HG03575 (cell line): ENCODE measurements at regions not wholly inside any gene's neighbourhood (a gene's known extent, or its start where the extent isn't known, plus 50 kb on each side); places are given as distances from the start of the nearest gene placed in this dataset.
"Not testable (repeated sequence)": the region's sequence is repeated elsewhere in the genome, so short reads cannot be mapped to it uniquely, and the experiment has no call there.

Experiments used
- ATAC-seq: cut with Tn5 transposase; IDR thresholded peaks from one replicate; pipeline ENCODE4 v1.9.1; 2021; ENCODE audit not compliant: unreplicated experiment, insufficient number of reproducible peaks, low FRiP score; ENCODE audit errors: extremely low read depth

GRCh38 chr6:27544135-27544534 is 71.2 kb upstream of the ZNF184 start:
- ATAC-seq = not testable (repeated sequence)

DNA sequence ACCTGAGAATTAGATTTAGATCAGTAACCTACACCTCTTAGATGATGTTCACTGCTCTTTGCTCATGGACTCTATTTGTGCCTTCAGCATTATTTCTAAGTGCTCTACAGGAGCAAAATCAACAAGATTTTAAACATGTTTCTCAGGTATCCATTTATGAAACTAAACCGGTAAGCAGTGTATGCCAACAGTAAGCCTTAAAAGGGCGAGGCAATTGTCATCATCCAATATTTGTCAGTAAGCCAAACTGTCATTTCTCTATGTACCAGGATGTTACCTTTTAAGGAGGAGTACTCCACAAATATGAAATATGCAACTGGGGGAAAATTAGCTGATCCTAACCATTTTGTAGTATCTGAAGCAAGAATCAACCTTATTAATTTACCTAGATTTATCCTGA is 69.6 kb upstream of the ZNF184 start:
- ATAC-seq = no peak

DNA sequence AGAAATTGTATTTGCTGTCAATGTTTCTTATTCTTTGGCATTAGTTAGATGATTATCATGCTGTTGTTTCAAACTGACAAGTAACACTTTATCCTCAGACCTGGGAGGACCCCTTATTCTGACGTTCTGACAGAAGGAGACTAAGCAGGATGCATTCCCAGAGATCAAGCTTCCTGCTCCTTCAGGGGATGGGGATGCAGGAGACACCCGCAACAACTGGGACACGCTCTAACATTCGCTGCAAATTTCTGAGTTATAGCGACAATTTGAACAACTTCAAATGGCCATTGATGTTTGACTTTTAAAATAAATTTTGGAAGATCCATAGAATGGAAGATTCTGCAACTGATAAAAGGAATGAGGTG is 69.0 kb upstream of the ZNF184 start:
- ATAC-seq = no peak

DNA sequence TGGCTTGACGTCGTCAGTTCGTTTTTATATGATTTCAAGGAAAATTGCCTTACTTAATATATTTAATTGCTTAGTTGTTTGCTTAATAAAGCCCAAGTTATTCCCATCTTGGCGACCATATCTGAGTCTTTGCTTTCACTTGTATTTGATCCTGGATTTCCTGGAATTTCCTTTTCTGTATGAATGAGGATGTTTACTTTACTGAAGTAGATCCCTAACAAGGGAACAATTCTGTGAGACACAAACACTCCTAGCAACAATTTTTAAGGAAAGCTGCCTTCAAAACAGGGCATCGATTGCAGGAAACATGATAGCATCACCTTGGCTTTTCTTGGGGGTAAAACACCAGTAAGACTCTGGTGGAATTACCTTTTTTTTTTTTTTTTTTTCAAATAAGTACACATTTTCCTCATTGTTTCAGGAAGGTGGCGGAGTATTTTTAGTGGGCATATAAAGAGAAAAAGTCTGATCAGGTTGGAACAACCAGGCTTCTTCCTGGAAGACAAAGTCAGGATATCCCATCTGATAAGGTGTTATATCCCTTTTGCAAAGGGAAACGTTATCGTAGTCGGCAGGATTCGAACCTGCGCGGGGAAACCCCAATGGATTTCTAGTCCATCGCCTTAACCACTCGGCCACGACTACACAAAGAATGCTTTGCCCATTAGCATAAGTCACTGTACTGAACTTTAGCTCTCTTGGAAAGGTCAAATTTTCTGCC is 68.5 kb upstream of the ZNF184 start:
- no peak for ATAC-seq

- no peak for ATAC-seq
Measured at GRCh38 chr6:27539551-27539950, 66.6 kb upstream of the ZNF184 start.

- ATAC-seq = no peak
Measured at GRCh38 chr6:27532820-27533538, 60.1 kb upstream of the ZNF184 start.

GRCh38 chr6:27531772-27532459 is 59.0 kb upstream of the ZNF184 start:
- no peak for ATAC-seq

GRCh38 chr6:27529796-27530195 is 56.9 kb upstream of the ZNF184 start:
- not testable (repeated sequence) for ATAC-seq

DNA sequence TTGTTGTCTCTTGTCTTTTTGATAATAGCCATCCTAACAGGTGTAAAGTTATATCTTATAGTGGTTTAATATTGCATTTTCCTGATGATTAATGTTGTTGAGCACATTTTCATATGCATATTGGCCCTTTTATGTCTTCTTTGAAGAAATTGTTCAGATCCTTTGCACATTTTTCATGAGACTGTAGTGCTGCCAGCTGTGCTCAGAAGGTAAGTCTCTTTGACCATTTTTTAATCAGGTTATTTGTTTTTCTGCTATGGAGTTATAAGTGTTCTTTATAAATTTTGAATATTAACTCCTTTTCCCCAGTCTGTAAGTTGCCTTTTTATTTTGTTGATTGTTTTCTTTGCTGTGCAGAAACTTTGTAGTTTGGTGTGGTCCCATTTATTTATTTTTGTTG is 55.8 kb upstream of the ZNF184 start:
- ATAC-seq = no peak
